WTC11 (cell line): ENCODE measurements at regions not wholly inside any gene's neighbourhood (a gene's known extent, or its start where the extent isn't known, plus 50 kb on each side); places are given as distances from the start of the nearest gene placed in this dataset.

Source experiments
- ATAC-seq: fragments of 200-7000 bp; cut with Tn5 transposase; 2 replicates; pipeline ENCODE4 v1.10.0; 2021; ENCODE audit warnings: mild to moderate bottlenecking, moderate library complexity
- CTCF ChIA-PET: fragments of 300-600 bp; sonication (Branson Sonifier 250); formaldehyde crosslinking; loops from one replicate; lab custom pipeline; 2021; ENCODE audit warnings: antibody characterized with exemption; lab: Charles Lee
- POLR2A ChIA-PET: fragments of 350-600 bp; sonication (Branson Sonifier 250); formaldehyde crosslinking; loops from one replicate; lab custom pipeline; 2021; ENCODE audit warnings: antibody characterized with exemption; lab: Charles Lee
- DNase-seq: peaks from one replicate; pipeline ENCODE4 v3.0.0; 2021; ENCODE audit warnings: low spot score
- H3K27ac Mint-ChIP-seq: 2 replicates; pipeline ENCODE4 v1.8.0; 2021; ENCODE audit warnings: mixed read lengths
- H3K27me3 Mint-ChIP-seq: 2 replicates; pipeline ENCODE4 v1.8.0; 2021; ENCODE audit warnings: low read depth, mild to moderate bottlenecking, moderate library complexity, mixed read lengths
- H3K36me3 Mint-ChIP-seq: 2 replicates; pipeline ENCODE4 v1.8.0; 2021; ENCODE audit warnings: mixed read lengths
- H3K4me1 Mint-ChIP-seq: 2 replicates; pipeline ENCODE4 v1.8.0; 2022; ENCODE audit warnings: mixed read lengths
- H3K4me3 Mint-ChIP-seq: 2 replicates; pipeline ENCODE4 v1.8.0; 2021; ENCODE audit warnings: mild to moderate bottlenecking, moderate library complexity, mixed read lengths
- H3K9me3 Mint-ChIP-seq: 2 replicates; pipeline ENCODE4 v1.8.0; 2021; ENCODE audit warnings: mixed read lengths
- CREB1 ChIP-seq: sonication (generic); formaldehyde crosslinking; IDR thresholded peaks from 2 replicates; pipeline ENCODE4 v1.8.0; 2023; ENCODE audit warnings: mild to moderate bottlenecking, missing genetic modification reagents
- CREM ChIP-seq: sonication (generic); formaldehyde crosslinking; IDR thresholded peaks from 2 replicates; pipeline ENCODE4 v1.8.1; 2022; ENCODE audit warnings: mild to moderate bottlenecking, missing genetic modification reagents, moderate library complexity
- E2F1 ChIP-seq: sonication (generic); formaldehyde crosslinking; IDR thresholded peaks from 2 replicates; pipeline ENCODE4 v1.8.0; 2022; ENCODE audit warnings: mild to moderate bottlenecking, missing genetic modification reagents
- E2F4 ChIP-seq: sonication (generic); formaldehyde crosslinking; IDR thresholded peaks from 2 replicates; pipeline ENCODE4 v1.8.1; 2022; ENCODE audit warnings: low read depth, mild to moderate bottlenecking, moderate library complexity, missing genetic modification reagents, borderline replicate concordance
- ELF4 ChIP-seq: sonication (generic); formaldehyde crosslinking; IDR thresholded peaks from 2 replicates; pipeline ENCODE4 v1.8.1; 2022; ENCODE audit warnings: low read depth, mild to moderate bottlenecking, moderate library complexity, missing genetic modification reagents
- EMX1 ChIP-seq: fragments of 250-450 bp; sonication (Bioruptor Pico); IDR thresholded peaks from 2 replicates; pipeline ENCODE4 v1.8.0; 2021; ENCODE audit warnings: mild to moderate bottlenecking
- ERG ChIP-seq: fragments of 250-450 bp; sonication (Bioruptor Pico); IDR thresholded peaks from 2 replicates; pipeline ENCODE4 v1.8.0; 2021; ENCODE audit warnings: mild to moderate bottlenecking
- GABPB1 ChIP-seq: sonication (generic); formaldehyde crosslinking; IDR thresholded peaks from 2 replicates; pipeline ENCODE4 v1.8.1; 2023; ENCODE audit warnings: mild to moderate bottlenecking, missing genetic modification reagents
- JUN ChIP-seq: sonication (generic); formaldehyde crosslinking; IDR thresholded peaks from 2 replicates; pipeline ENCODE4 v1.8.0; 2023; ENCODE audit warnings: mild to moderate bottlenecking, missing genetic modification reagents
- MAX ChIP-seq: sonication (generic); formaldehyde crosslinking; IDR thresholded peaks from 2 replicates; pipeline ENCODE4 v1.8.0; 2022; ENCODE audit warnings: mild to moderate bottlenecking, missing genetic modification reagents
- NFATC4 ChIP-seq: fragments of 250-450 bp; sonication (Bioruptor Pico); IDR thresholded peaks from 2 replicates; pipeline ENCODE4 v1.9.0; 2021; ENCODE audit warnings: mild to moderate bottlenecking
- NFYB ChIP-seq: sonication (generic); formaldehyde crosslinking; conservative IDR thresholded peaks from 2 replicates; pipeline ENCODE4 v1.8.0; 2022; ENCODE audit warnings: low read depth, missing genetic modification reagents
- NR1H2 ChIP-seq: sonication (generic); formaldehyde crosslinking; IDR thresholded peaks from 2 replicates; pipeline ENCODE4 v1.9.0; 2021; ENCODE audit warnings: mild to moderate bottlenecking, moderate library complexity, missing genetic modification reagents
- PRRX2 ChIP-seq: fragments of 250-450 bp; sonication (Bioruptor Pico); IDR thresholded peaks from 2 replicates; pipeline ENCODE4 v1.8.0; 2021; ENCODE audit warnings: mild to moderate bottlenecking
- RELA ChIP-seq: sonication (generic); formaldehyde crosslinking; IDR thresholded peaks from 2 replicates; pipeline ENCODE4 v1.8.1; 2022; ENCODE audit warnings: missing genetic modification reagents, mild to moderate bottlenecking, borderline replicate concordance
- SMAD4 ChIP-seq: sonication (generic); formaldehyde crosslinking; IDR thresholded peaks from 2 replicates; pipeline ENCODE4 v1.8.0; 2022; ENCODE audit warnings: mild to moderate bottlenecking, missing genetic modification reagents
- SP1 ChIP-seq: sonication (generic); formaldehyde crosslinking; conservative IDR thresholded peaks from 2 replicates; pipeline ENCODE4 v1.8.1; 2022; ENCODE audit warnings: missing genetic modification reagents
- TEAD4 ChIP-seq: sonication (generic); formaldehyde crosslinking; IDR thresholded peaks from 2 replicates; pipeline ENCODE4 v1.8.0; 2022; ENCODE audit warnings: mild to moderate bottlenecking, missing genetic modification reagents
- ZNF121 ChIP-seq: sonication (generic); formaldehyde crosslinking; IDR thresholded peaks from 2 replicates; pipeline ENCODE4 v1.8.0; 2023; ENCODE audit warnings: missing genetic modification reagents
- ZNF138 ChIP-seq: sonication (generic); formaldehyde crosslinking; conservative IDR thresholded peaks from 2 replicates; pipeline ENCODE4 v1.8.1; 2022; ENCODE audit warnings: mild to moderate bottlenecking, moderate library complexity, missing genetic modification reagents
- ZNF317 ChIP-seq: sonication (generic); formaldehyde crosslinking; IDR thresholded peaks from 2 replicates; pipeline ENCODE4 v1.8.1; 2023; ENCODE audit warnings: low read depth, mild to moderate bottlenecking, moderate library complexity, missing genetic modification reagents, borderline replicate concordance
- ZNF396 ChIP-seq: fragments of 250-450 bp; sonication (Bioruptor Pico); IDR thresholded peaks from 2 replicates; pipeline ENCODE4 v1.8.0; 2021; ENCODE audit warnings: mild to moderate bottlenecking, moderate library complexity, borderline replicate concordance
- ZNF416 ChIP-seq: fragments of 250-450 bp; sonication (Bioruptor Pico); IDR thresholded peaks from 2 replicates; pipeline ENCODE4 v1.9.0; 2021; ENCODE audit warnings: mild to moderate bottlenecking, inconsistent platforms
- ZNF423 ChIP-seq: fragments of 250-450 bp; sonication (Bioruptor Pico); IDR thresholded peaks from 2 replicates; pipeline ENCODE4 v2.1.2; 2022; ENCODE audit warnings: mild to moderate bottlenecking, moderate library complexity
- ZNF425 ChIP-seq: fragments of 250-450 bp; sonication (Bioruptor Pico); conservative IDR thresholded peaks from 2 replicates; pipeline ENCODE4 v1.9.0; 2021; ENCODE audit warnings: mild to moderate bottlenecking
- TF ChIP-seq, protein P1 (sequence below): sonication (generic); formaldehyde crosslinking; IDR thresholded peaks from 2 replicates; pipeline ENCODE4 v1.8.1; 2023; ENCODE audit warnings: mild to moderate bottlenecking, missing genetic modification reagents, moderate library complexity
- TF ChIP-seq, protein P2 (sequence below): sonication (generic); formaldehyde crosslinking; IDR thresholded peaks from 2 replicates; pipeline ENCODE4 v1.8.1; 2023; ENCODE audit warnings: mild to moderate bottlenecking, missing genetic modification reagents, moderate library complexity

- POLR2A ChIA-PET: no interaction called here
- no peaks in the 10 kb centered on the region for H3K36me3 Mint-ChIP-seq
- H3K4me3 Mint-ChIP-seq: no peak overlapping the region
- no peak overlapping the region for H3K27ac Mint-ChIP-seq
- TF ChIP-seq SMAD4 (CRISPR knock-in tag) (no peak), E2F4 (CRISPR knock-in tag) (no peak), ZNF416 (no peak), MAX (CRISPR knock-in tag) (no peak), JUN (CRISPR knock-in tag) (no peak), EMX1 (no peak), ZNF423 (CRISPR knock-in tag) (no peak)
- TF ChIP-seq, protein P1, sequence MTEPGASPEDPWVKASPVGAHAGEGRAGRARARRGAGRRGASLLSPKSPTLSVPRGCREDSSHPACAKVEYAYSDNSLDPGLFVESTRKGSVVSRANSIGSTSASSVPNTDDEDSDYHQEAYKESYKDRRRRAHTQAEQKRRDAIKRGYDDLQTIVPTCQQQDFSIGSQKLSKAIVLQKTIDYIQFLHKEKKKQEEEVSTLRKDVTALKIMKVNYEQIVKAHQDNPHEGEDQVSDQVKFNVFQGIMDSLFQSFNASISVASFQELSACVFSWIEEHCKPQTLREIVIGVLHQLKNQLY (CRISPR knock-in tag): no peak
- TF ChIP-seq, protein P2, sequence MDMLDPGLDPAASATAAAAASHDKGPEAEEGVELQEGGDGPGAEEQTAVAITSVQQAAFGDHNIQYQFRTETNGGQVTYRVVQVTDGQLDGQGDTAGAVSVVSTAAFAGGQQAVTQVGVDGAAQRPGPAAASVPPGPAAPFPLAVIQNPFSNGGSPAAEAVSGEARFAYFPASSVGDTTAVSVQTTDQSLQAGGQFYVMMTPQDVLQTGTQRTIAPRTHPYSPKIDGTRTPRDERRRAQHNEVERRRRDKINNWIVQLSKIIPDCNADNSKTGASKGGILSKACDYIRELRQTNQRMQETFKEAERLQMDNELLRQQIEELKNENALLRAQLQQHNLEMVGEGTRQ: no peak
- TF ChIP-seq, all 79 proteins: peak for 0
- CTCF ChIA-PET: no interaction called here
- ATAC-seq (no peak), DNase-seq (no peak)
- H3K9me3 Mint-ChIP-seq: peaks cover 14% of the 10 kb centered on the region
- peaks cover 12% of the 10 kb centered on the region; the same call in 1 of the 2 replicates for H3K4me1 Mint-ChIP-seq
- H3K27me3 Mint-ChIP-seq: no peaks in the 10 kb centered on the region
Observed at GRCh38 chr5:143880178-143880577, 68.2 kb downstream of the HMHB1 start.

GRCh38 chr5:143882520-143882919, 70.6 kb downstream of the HMHB1 start:
- Mint-ChIP-seq H3K9me3 (peaks cover 14% of the 10 kb centered on the region), H3K4me1 (peaks cover 25% of the 10 kb centered on the region), H3K36me3 (no peaks in the 10 kb centered on the region), H3K27me3 (no peaks in the 10 kb centered on the region), H3K27ac (no peak overlapping the region), H3K4me3 (no peak overlapping the region)
- ChIA-PET CTCF (no interaction called here), POLR2A (interaction anchor here (0.7 kb wide), 1 partner anchor 819 kb away, joined by 3 read pairs; no protein-coding TSS in a partner anchor)
- no peak for ATAC-seq
- TF ChIP-seq GABPB1 (CRISPR knock-in tag): peak; percentile 40; the same call in 1 of the 2 replicates
- TF ChIP-seq RELA (CRISPR knock-in tag): no peak
- no peak for DNase-seq

GRCh38 chr5:143886096-143886495, 74.1 kb downstream of the HMHB1 start:
- H3K4me3 Mint-ChIP-seq: no peak overlapping the region
- TF ChIP-seq ELF4 (CRISPR knock-in tag) (no peak), ERG (no peak), CREM (CRISPR knock-in tag) (no peak), E2F1 (CRISPR knock-in tag) (no peak), ZNF138 (CRISPR knock-in tag) (no peak), ZNF396 (CRISPR knock-in tag) (no peak), ZNF121 (CRISPR knock-in tag) (no peak), CREB1 (no peak), GABPB1 (CRISPR knock-in tag) (no peak), NFYB (no peak), PRRX2 (no peak), SP1 (CRISPR knock-in tag) (no peak), ZNF425 (CRISPR knock-in tag) (no peak), ZNF317 (CRISPR knock-in tag) (no peak), TEAD4 (CRISPR knock-in tag) (no peak), NR1H2 (CRISPR knock-in tag) (no peak), NFATC4 (no peak)
- TF ChIP-seq, all 79 proteins: peak for 0
- Mint-ChIP-seq H3K27ac (no peak overlapping the region), H3K4me1 (peaks cover 20% of the 10 kb centered on the region), H3K9me3 (peaks cover 9% of the 10 kb centered on the region), H3K27me3 (no peaks in the 10 kb centered on the region), H3K36me3 (no peaks in the 10 kb centered on the region)
- DNase-seq (no peak), ATAC-seq (no peak)
- ChIA-PET CTCF (no interaction called here), POLR2A (no interaction called here)
